ENCODE measurements at regions not wholly inside any gene's neighbourhood (a gene's known extent, or its start where the extent isn't known, plus 50 kb on each side); places are given as distances from the start of the nearest gene placed in this dataset.

- Histone ChIP-seq H3K4me1 (ENCODE audit: control insufficient read depth in 1 of 2, insufficient read depth in 2 of 2, low read depth in 1 of 2, low read length in 1 of 2) (peaks cover 0 to 3% of the 10 kb centered on the region in 2 experiments; a peak in 1 of 4 replicates), H4K20me1 (ENCODE audit: insufficient read depth) (no peaks in the 10 kb centered on the region), H3F3A (replicated peaks; ENCODE audit: insufficient read depth) (no peaks in the 10 kb centered on the region), H3K9me3 (no peaks in the 10 kb centered on the region), H3K36me3 (replicated peaks in 1 of 2; ENCODE audit: control insufficient read depth in 1 of 2, insufficient read depth in 2 of 2, low read length in 1 of 2) (no peaks in the 10 kb centered on the region), H3K9ac (no peak overlapping the region), H3K4me3 (ENCODE audit: low read depth in 2 of 2, low read length in 1 of 2) (no peak overlapping the region), H3K4me2 (no peak overlapping the region), H3K79me2 (ENCODE audit: insufficient read depth) (no peaks in the 10 kb centered on the region), H3K9me2 (no peaks in the 10 kb centered on the region), H2AFZ (ENCODE audit: low read depth) (no peak overlapping the region), H3K27me3 (ENCODE audit: insufficient read depth) (no peaks in the 10 kb centered on the region; the same call in 1 of the 2 replicates), H3K27ac (ENCODE audit: low read depth in 2 of 2, low read length in 1 of 2) (no peak overlapping the region)
- DNase-seq: no peak
- no peak for TF ChIP-seq RXRA (IDR thresholded peaks at IDR 0.05; ENCODE audit: borderline replicate concordance, low read depth)
- TF ChIP-seq TEAD4 (IDR thresholded peaks at IDR 0.05; ENCODE audit: borderline replicate concordance, insufficient read depth): no peak
- TF ChIP-seq REST (IDR thresholded peaks at IDR 0.05; ENCODE audit: low read depth, low read length): no peak
- no peak for TF ChIP-seq NFIC (IDR thresholded peaks at IDR 0.05; ENCODE audit: borderline replicate concordance)
- TF ChIP-seq GATA2 (CRISPR knock-in tag; IDR thresholded peaks at IDR 0.05): no peak
- no peak for TF ChIP-seq RCOR1 (IDR thresholded peaks at IDR 0.05; ENCODE audit: low read length)
- TF ChIP-seq USF2 (IDR thresholded peaks at IDR 0.05; ENCODE audit: borderline replicate concordance, low read depth, low read length): no peak
- TF ChIP-seq EP300 (IDR thresholded peaks at IDR 0.05; ENCODE audit: borderline replicate concordance in 1 of 2, low read depth in 1 of 2, low read length in 1 of 2): no peak
- no peak for TF ChIP-seq SMC3 (IDR thresholded peaks at IDR 0.05; ENCODE audit: low read depth, low read length)
- TF ChIP-seq USF1 (IDR thresholded peaks at IDR 0.05; ENCODE audit: borderline replicate concordance, low read depth): no peak
- TF ChIP-seq GABPA (IDR thresholded peaks at IDR 0.05; ENCODE audit: low read depth): no peak
- TF ChIP-seq, protein P1, sequence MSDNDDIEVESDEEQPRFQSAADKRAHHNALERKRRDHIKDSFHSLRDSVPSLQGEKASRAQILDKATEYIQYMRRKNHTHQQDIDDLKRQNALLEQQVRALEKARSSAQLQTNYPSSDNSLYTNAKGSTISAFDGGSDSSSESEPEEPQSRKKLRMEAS (IDR thresholded peaks at IDR 0.05; ENCODE audit: low read depth): no peak
- no peak for TF ChIP-seq RAD21 (IDR thresholded peaks at IDR 0.05; ENCODE audit: low read length)
- ChIA-PET POLR2A (no interaction called here), CTCF (no interaction called here)
- 35% methylated on average over 2 of the region's 2 CpGs for WGBS (ENCODE audit: low lambda C conversion rate)
Measured at GRCh38 chrX:39398963-39399261, 597.7 kb downstream of the MID1IP1 start.

GRCh38 chrX:39399387-39399786 lies 598.1 kb downstream of the MID1IP1 start:
- WGBS (ENCODE audit: low lambda C conversion rate): 15% methylated on average over 3 of the region's 3 CpGs
- H3K4me3 ChIP-seq (ENCODE audit: low read depth in 2 of 2, low read length in 1 of 2): no peak overlapping the region
- no peak overlapping the region for H3K27ac ChIP-seq (ENCODE audit: low read depth in 2 of 2, low read length in 1 of 2)
- H3K4me2 ChIP-seq: no peak overlapping the region
- H2AFZ ChIP-seq (ENCODE audit: low read depth): no peak overlapping the region
- H4K20me1 ChIP-seq (ENCODE audit: insufficient read depth): no peaks in the 10 kb centered on the region
- H3K4me1 ChIP-seq (ENCODE audit: control insufficient read depth in 1 of 2, insufficient read depth in 2 of 2, low read depth in 1 of 2, low read length in 1 of 2): peaks cover 0 to 3% of the 10 kb centered on the region in 2 experiments; a peak in 1 of 4 replicates
- H3K9me3 ChIP-seq: no peaks in the 10 kb centered on the region
- POLR2A ChIA-PET: no interaction called here
- no peak overlapping the region for H3K9ac ChIP-seq
- H3K9me2 ChIP-seq: no peaks in the 10 kb centered on the region
- no peaks in the 10 kb centered on the region for H3K79me2 ChIP-seq (ENCODE audit: insufficient read depth)
- no peak for DNase-seq
- CTCF ChIA-PET: no interaction called here
- H3F3A ChIP-seq (replicated peaks; ENCODE audit: insufficient read depth): no peaks in the 10 kb centered on the region
- no peaks in the 10 kb centered on the region; the same call in 1 of the 2 replicates for H3K27me3 ChIP-seq (ENCODE audit: insufficient read depth)
- no peaks in the 10 kb centered on the region for H3K36me3 ChIP-seq (replicated peaks in 1 of 2; ENCODE audit: control insufficient read depth in 1 of 2, insufficient read depth in 2 of 2, low read length in 1 of 2)
- no peak for TF ChIP-seq CHD2 (IDR thresholded peaks at IDR 0.05; ENCODE audit: low read length, partially characterized antibody)
- TF ChIP-seq USF1 (IDR thresholded peaks at IDR 0.05; ENCODE audit: borderline replicate concordance, low read depth): no peak
- no peak for TF ChIP-seq FOXJ3 (CRISPR knock-in tag; IDR thresholded peaks at IDR 0.05)
- TF ChIP-seq CTCF (IDR thresholded peaks at IDR 0.05): no peak
- no peak for TF ChIP-seq RFX5 (IDR thresholded peaks at IDR 0.05; ENCODE audit: low read length)
- TF ChIP-seq NFIC (IDR thresholded peaks at IDR 0.05; ENCODE audit: borderline replicate concordance): no peak
